Left lung (tissue), 4 donors: ENCODE measurements at regions not wholly inside any gene's neighbourhood (a gene's known extent, or its start where the extent isn't known, plus 50 kb on each side); places are given as distances from the start of the nearest gene placed in this dataset.

Experiments used
- ATAC-seq: fragments of 200-7000 bp; cut with Tn5 transposase; one replicate; pipeline ENCODE4 v1.9.1; 2020; ENCODE audit warnings: moderate library complexity
- DNase-seq, 4 donors: peaks; one replicate each; pipeline ENCODE4 v3.0.0-alpha.2; 2013 to 2020
- H3K27ac ChIP-seq, 2 donors: fragments of 200-600 bp; sonication (generic) in 1 of 2; one replicate each; pipeline versions ENCODE4 v1.5.0 to v1.8.0; 2020 to 2021
- H3K27me3 ChIP-seq, 2 donors: fragments of 200-600 bp; sonication (generic) in 1 of 2; one replicate each; pipeline versions ENCODE4 v1.5.0 to v1.8.0; 2020 to 2021
- H3K36me3 ChIP-seq, 2 donors: fragments of 200-600 bp; sonication (generic) in 1 of 2; one replicate each; pipeline versions ENCODE4 v1.5.0 to v1.8.0; 2020 to 2021
- H3K4me1 ChIP-seq, 2 donors: fragments of 200-600 bp; one replicate each; pipeline ENCODE4 v1.8.0; 2021
- H3K4me3 ChIP-seq, 2 donors: fragments of 200-600 bp; sonication (generic) in 1 of 2; one replicate each; pipeline versions ENCODE4 v1.5.0 to v1.8.0; 2020 to 2021; ENCODE audit warnings: mild to moderate bottlenecking in 1 of 2
- H3K9me3 ChIP-seq, 2 donors: fragments of 200-600 bp; sonication (generic) in 1 of 2; one replicate each; pipeline versions ENCODE4 v1.5.0 to v1.8.0; 2020 to 2021
- intact Hi-C, 2 donors: fragments of 100-400 bp; cut with DNase I; formaldehyde crosslinking; loops; one replicate each; pipeline versions ENCODE4 v1.11.2 to v1.14.2; 2022
- TF ChIP-seq, protein P1 (sequence below), 2 donors: fragments of 200-600 bp; sonication (generic) in 1 of 2; IDR thresholded peaks; one replicate each; pipeline versions ENCODE4 v1.5.0 to v1.8.0; 2021; ENCODE audit warnings: antibody characterized with exemption in 2 of 2
- donor health status: DM: no; HTN: yes; CAD: no.
- donor health status: DM: no; HTN: no; CAD: no.

DNA sequence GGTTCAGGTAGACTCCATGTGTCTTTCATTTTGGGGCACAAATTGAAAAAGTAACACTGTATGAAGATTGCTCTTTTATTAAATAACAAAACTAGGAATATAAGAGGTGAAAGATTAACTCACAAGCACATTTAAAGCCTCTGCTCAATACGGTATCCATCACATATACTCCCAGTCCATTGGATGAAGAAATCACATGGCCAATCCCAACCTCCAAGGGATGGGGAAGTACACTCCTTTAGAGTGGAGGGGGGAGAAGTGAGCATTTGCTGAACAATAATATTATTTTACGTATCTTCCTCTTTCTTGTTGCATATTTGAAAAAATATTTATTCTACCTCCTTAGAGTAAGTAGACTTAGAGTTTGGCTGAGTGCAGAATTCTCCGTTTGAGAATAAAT, 316.5 kb downstream of the LMX1A start:
- no peak for DNase-seq
- H3K27me3 ChIP-seq: no peaks in the 10 kb centered on the region
- H3K36me3 ChIP-seq: no peaks in the 10 kb centered on the region
- no peaks in the 10 kb centered on the region for H3K9me3 ChIP-seq
- no peaks in the 10 kb centered on the region for H3K4me1 ChIP-seq
- intact Hi-C loops: no loop called here
- TF ChIP-seq, protein P1, sequence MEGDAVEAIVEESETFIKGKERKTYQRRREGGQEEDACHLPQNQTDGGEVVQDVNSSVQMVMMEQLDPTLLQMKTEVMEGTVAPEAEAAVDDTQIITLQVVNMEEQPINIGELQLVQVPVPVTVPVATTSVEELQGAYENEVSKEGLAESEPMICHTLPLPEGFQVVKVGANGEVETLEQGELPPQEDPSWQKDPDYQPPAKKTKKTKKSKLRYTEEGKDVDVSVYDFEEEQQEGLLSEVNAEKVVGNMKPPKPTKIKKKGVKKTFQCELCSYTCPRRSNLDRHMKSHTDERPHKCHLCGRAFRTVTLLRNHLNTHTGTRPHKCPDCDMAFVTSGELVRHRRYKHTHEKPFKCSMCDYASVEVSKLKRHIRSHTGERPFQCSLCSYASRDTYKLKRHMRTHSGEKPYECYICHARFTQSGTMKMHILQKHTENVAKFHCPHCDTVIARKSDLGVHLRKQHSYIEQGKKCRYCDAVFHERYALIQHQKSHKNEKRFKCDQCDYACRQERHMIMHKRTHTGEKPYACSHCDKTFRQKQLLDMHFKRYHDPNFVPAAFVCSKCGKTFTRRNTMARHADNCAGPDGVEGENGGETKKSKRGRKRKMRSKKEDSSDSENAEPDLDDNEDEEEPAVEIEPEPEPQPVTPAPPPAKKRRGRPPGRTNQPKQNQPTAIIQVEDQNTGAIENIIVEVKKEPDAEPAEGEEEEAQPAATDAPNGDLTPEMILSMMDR (IDR thresholded peaks at IDR 0.05): no peak
- H3K27ac ChIP-seq: no peak overlapping the region
- no peak for ATAC-seq
- H3K4me3 ChIP-seq: no peak overlapping the region

- Histone ChIP-seq H3K27ac (no peak overlapping the region), H3K27me3 (no peaks in the 10 kb centered on the region), H3K36me3 (no peaks in the 10 kb centered on the region), H3K4me1 (no peaks in the 10 kb centered on the region), H3K4me3 (no peak overlapping the region), H3K9me3 (no peaks in the 10 kb centered on the region)
- TF ChIP-seq, protein P1 (IDR thresholded peaks at IDR 0.05): no peak
- intact Hi-C loops: no loop called here
- no peak for ATAC-seq
- DNase-seq: no peak
Observed at GRCh38 chr1:165036403-165036802, 320.1 kb downstream of the LMX1A start.

DNA sequence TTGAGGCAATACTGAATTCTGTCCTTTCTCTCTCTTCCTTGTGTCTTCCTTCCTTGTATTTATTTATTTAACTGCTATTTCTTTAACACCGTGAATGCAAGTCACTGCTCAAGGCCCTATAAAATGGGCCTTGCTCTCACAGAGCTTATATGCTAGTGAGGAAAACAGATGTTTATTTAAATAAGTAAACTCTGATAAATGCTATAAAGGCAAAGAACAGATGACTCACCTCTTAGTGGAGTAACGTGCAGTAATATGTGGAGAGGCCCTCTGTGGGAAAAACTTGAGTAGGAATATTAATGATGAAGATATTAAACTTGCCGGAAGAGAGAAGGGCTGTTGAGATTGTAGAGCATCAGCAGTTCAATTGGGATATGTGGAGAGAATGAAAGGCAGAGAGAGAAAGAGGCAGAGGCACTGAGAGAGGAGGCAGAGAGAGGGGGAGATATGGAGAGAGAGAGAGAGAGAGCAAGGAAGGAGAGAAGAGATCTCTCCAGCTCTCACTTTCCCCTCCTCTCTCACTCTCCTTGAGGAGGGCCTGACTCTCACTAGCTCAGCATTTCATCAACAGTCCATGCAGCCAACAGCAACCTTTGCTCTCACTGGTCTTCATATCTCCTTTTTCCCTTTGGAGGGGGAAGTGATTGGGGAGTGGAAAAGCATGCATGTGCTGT, 322.2 kb downstream of the LMX1A start:
- ATAC-seq: peak; percentile 27

DNA sequence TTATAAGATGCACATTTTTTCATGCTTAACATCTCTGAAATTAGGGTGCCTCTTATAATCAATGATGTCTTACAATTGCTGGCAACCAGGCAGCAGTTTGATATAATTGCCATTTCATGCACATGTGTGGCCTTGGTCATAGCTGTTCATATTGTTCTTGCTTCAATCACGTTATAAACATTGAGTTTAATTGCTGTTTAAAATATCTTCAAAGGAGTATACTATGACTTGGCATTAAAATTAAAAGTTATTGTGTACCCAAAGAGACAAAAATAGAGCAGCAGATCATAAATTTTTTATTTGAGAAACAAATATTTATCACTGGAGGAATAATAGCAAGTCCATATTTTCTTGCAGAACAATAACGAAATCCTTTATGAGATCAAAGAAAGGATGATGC, 325.5 kb downstream of the LMX1A start:
- no peak overlapping the region for H3K27ac ChIP-seq
- intact Hi-C loops: no loop called here
- H3K36me3 ChIP-seq: no peaks in the 10 kb centered on the region
- peak in 1 of 4 donors; percentile 22 for DNase-seq
- H3K9me3 ChIP-seq: no peaks in the 10 kb centered on the region
- H3K4me1 ChIP-seq: no peaks in the 10 kb centered on the region
- TF ChIP-seq, protein P1 (IDR thresholded peaks at IDR 0.05): no peak
- no peak overlapping the region for H3K4me3 ChIP-seq
- H3K27me3 ChIP-seq: no peaks in the 10 kb centered on the region
- ATAC-seq: no peak

More for the DNA sequence above, 322.2 kb downstream of the LMX1A start:
- TF ChIP-seq, protein P1 (IDR thresholded peaks at IDR 0.05): no peak
- intact Hi-C loops: no loop called here
- Histone ChIP-seq H3K36me3 (no peaks in the 10 kb centered on the region), H3K9me3 (no peaks in the 10 kb centered on the region), H3K27ac (no peak overlapping the region), H3K27me3 (no peaks in the 10 kb centered on the region), H3K4me3 (no peak overlapping the region), H3K4me1 (no peaks in the 10 kb centered on the region)
- DNase-seq: no peak

- Histone ChIP-seq H3K4me3 (no peak overlapping the region), H3K27me3 (no peaks in the 10 kb centered on the region), H3K4me1 (no peaks in the 10 kb centered on the region), H3K9me3 (peaks cover 0 to 15% of the 10 kb centered on the region in 2 donors), H3K36me3 (no peaks in the 10 kb centered on the region), H3K27ac (no peak overlapping the region)
- TF ChIP-seq, protein P1 (IDR thresholded peaks at IDR 0.05): no peak
- ATAC-seq (no peak), DNase-seq (no peak)
- intact Hi-C loops: no loop called here
Observed at GRCh38 chr1:165025805-165026204, 330.7 kb downstream of the LMX1A start.
